Osteocyte (in vitro differentiated cells): ENCODE measurements at regions not wholly inside any gene's neighbourhood (a gene's known extent, or its start where the extent isn't known, plus 50 kb on each side); places are given as distances from the start of the nearest gene placed in this dataset.

Source experiments
- DNase-seq: peaks from one replicate; pipeline ENCODE4 v3.0.0; 2021; ENCODE audit warnings: mixed read lengths; ENCODE audit not compliant: unreplicated experiment; ENCODE audit errors: extremely low spot score
- H3K27ac Mint-ChIP-seq: one replicate; pipeline ENCODE4 v1.8.0; 2021; ENCODE audit warnings: mild to moderate bottlenecking, mixed read lengths; ENCODE audit not compliant: unreplicated experiment
- H3K27me3 Mint-ChIP-seq: one replicate; pipeline ENCODE4 v1.8.0; 2021; ENCODE audit warnings: mixed read lengths; ENCODE audit not compliant: unreplicated experiment
- H3K36me3 Mint-ChIP-seq: one replicate; pipeline ENCODE4 v1.8.0; 2021; ENCODE audit warnings: mixed read lengths; ENCODE audit not compliant: unreplicated experiment
- H3K4me1 Mint-ChIP-seq: one replicate; pipeline ENCODE4 v1.8.0; 2021; ENCODE audit warnings: mixed read lengths; ENCODE audit not compliant: unreplicated experiment
- H3K4me3 Mint-ChIP-seq: one replicate; pipeline ENCODE4 v1.8.0; 2021; ENCODE audit warnings: mild to moderate bottlenecking, moderate library complexity, mixed read lengths; ENCODE audit not compliant: unreplicated experiment
- H3K9me3 Mint-ChIP-seq: one replicate; pipeline ENCODE4 v1.8.0; 2021; ENCODE audit warnings: mixed read lengths; ENCODE audit not compliant: unreplicated experiment
- TF ChIP-seq, protein P1 (sequence below): fragments of 200-600 bp; sonication (generic); IDR thresholded peaks from 2 replicates; pipeline ENCODE4 v1.5.0; 2021; ENCODE audit warnings: antibody characterized with exemption, mild to moderate bottlenecking, moderate library complexity

DNA sequence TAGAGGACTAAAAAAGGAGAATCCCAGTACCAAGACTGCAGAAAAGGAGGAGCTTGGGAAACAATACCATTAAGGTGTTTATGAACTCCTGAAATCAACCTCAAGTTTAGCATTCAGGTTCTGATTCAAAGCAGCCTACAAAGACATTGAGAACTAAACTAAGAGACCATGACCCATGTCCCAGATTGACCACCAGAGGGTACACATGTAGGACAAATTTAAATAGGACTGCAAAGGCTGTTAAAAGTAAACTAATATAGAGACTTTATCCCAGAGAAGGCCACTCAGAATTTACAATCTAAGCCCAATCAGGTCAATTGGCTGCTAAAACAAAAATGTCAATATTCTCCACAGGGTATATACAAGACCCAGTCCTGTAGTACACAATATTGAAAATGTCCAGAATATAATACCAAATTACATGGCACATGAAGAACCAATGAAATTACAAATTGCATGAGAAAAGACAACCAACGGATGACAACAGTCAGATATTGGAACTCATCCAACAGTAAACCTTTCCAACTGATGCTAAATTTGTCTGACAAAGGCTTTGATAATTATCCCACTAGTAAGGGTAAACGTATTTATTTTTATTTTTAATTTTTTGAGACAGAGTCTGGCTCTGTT lies 682.4 kb downstream of the UQCRFS1 start:
- H3K4me3 Mint-ChIP-seq = no peak overlapping the region
- DNase-seq = no peak
- no peaks in the 10 kb centered on the region for H3K27me3 Mint-ChIP-seq
- TF ChIP-seq, protein P1, sequence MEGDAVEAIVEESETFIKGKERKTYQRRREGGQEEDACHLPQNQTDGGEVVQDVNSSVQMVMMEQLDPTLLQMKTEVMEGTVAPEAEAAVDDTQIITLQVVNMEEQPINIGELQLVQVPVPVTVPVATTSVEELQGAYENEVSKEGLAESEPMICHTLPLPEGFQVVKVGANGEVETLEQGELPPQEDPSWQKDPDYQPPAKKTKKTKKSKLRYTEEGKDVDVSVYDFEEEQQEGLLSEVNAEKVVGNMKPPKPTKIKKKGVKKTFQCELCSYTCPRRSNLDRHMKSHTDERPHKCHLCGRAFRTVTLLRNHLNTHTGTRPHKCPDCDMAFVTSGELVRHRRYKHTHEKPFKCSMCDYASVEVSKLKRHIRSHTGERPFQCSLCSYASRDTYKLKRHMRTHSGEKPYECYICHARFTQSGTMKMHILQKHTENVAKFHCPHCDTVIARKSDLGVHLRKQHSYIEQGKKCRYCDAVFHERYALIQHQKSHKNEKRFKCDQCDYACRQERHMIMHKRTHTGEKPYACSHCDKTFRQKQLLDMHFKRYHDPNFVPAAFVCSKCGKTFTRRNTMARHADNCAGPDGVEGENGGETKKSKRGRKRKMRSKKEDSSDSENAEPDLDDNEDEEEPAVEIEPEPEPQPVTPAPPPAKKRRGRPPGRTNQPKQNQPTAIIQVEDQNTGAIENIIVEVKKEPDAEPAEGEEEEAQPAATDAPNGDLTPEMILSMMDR = no peak
- no peak overlapping the region for H3K27ac Mint-ChIP-seq
- H3K36me3 Mint-ChIP-seq = no peaks in the 10 kb centered on the region
- no peaks in the 10 kb centered on the region for H3K4me1 Mint-ChIP-seq
- peaks cover 18% of the 10 kb centered on the region for H3K9me3 Mint-ChIP-seq

DNA sequence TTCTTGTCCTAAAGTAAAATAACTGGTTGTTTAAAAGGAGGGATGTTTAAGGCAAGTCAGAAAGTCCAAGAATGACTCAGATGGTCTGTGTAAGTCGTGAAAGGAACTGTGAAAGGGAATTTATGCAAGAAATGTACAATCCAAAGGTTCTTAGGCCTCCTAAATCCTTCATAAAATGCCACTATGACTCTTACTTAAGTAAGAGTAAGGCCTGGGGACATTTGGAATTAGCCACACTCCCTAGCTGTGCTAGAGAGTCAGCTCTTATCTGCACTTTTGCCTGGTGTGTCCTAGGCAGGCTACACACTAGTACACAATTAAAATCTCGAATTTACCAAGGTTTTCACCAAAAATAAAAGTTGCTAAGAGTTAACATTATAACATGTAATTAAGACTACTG lies 686.9 kb downstream of the UQCRFS1 start:
- Mint-ChIP-seq H3K36me3 (no peaks in the 10 kb centered on the region), H3K9me3 (peaks cover 18% of the 10 kb centered on the region), H3K4me3 (no peak overlapping the region), H3K4me1 (no peaks in the 10 kb centered on the region), H3K27me3 (no peaks in the 10 kb centered on the region), H3K27ac (no peak overlapping the region)
- no peak for DNase-seq
- TF ChIP-seq, protein P1 = no peak

DNA sequence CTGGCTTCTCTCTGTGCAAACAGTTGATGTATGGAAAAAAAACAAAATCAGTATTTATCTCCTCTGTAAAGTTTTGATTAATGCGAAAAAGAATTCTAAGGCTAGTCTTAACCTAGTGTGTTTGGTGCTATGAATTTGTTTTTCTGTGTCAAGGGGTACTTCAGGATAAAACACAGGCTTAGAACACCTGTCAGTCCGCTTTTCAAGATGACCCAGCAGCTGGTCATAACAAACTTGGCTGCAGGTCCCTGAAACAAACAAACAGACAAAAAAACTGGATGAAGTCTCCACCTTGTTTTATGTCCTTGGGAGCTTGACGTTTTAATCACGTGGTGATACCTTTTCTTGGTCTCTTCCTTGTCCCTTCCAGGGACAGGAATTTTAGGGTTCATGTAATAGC lies 689.3 kb downstream of the UQCRFS1 start:
- Mint-ChIP-seq H3K9me3 (peaks cover 21% of the 10 kb centered on the region), H3K27me3 (no peaks in the 10 kb centered on the region), H3K4me3 (no peak overlapping the region), H3K36me3 (no peaks in the 10 kb centered on the region), H3K4me1 (no peaks in the 10 kb centered on the region), H3K27ac (no peak overlapping the region)
- no peak for DNase-seq
- TF ChIP-seq, protein P1 = no peak

DNA sequence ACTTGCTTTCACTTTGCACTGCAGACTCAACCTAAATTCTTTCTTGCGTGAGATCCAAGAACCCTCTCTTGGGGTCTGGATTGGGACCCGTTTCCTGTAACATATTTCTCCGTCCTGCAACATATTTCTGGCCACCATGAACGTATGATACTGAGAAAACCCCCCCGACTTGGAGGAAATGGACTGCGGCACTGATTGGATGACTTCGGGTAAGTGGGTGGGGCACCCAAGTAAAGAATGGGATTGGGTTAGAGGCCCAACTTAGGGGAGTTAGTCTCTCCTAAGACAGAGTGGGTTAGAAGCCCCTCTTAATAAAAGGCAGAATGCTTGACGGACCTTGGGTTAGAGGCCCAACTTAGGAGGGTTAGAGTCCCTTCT lies 690.4 kb downstream of the UQCRFS1 start:
- no peak overlapping the region for H3K4me3 Mint-ChIP-seq
- no peaks in the 10 kb centered on the region for H3K27me3 Mint-ChIP-seq
- TF ChIP-seq, protein P1 = no peak
- H3K9me3 Mint-ChIP-seq = peaks cover 21% of the 10 kb centered on the region
- DNase-seq = peak; percentile 54
- H3K27ac Mint-ChIP-seq = no peak overlapping the region
- H3K4me1 Mint-ChIP-seq = no peaks in the 10 kb centered on the region
- no peaks in the 10 kb centered on the region for H3K36me3 Mint-ChIP-seq

DNA sequence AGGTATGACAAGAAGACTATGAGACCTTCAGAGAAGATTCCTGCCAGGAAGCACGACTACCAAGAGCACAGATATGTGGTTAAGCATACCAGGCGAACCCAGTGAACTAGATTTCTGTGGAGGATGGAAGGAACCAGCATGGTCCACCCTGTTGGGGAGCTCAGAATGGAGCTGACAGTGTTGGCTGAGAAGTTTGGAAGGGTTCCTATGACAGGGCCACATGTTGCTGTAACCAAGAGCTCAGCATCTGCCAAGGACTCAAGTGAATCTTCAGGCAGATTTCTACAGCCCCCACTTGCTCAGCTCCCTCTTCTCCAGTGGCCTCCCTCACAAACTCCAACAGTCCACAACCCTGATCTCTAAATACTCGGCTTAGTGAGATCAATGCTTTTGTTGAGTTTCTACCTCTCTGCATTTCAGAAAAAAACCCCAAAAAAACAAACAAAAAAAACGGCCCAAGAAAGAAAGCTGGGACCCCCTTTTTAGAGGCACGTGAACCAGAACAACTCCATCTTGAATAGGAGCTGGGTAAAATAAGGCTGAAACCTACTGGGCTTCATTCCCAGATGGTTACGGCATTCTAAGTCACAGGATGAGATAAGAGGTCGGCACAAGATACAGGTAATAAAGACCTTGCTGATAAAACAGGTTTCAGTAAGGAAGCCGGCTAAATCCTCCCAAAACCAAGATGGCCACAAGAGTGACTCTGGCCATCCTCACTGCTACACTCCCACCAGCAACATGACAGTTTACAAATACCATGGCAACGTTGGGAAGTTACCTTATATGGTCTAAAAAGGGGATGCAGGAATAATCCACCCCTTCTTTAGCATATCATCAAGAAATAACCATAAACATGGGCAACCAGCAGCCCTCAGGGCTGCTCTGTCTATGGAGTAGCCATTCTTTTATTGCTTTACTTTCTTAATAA lies 691.1 kb downstream of the UQCRFS1 start:
- Mint-ChIP-seq H3K36me3 (no peaks in the 10 kb centered on the region), H3K27ac (no peak overlapping the region), H3K27me3 (no peaks in the 10 kb centered on the region), H3K9me3 (peaks cover 21% of the 10 kb centered on the region), H3K4me1 (no peaks in the 10 kb centered on the region), H3K4me3 (no peak overlapping the region)
- TF ChIP-seq, protein P1 = no peak
- DNase-seq = peak; percentile 42
